Endothelial cell of umbilical vein (primary cell): ENCODE measurements at regions not wholly inside any gene's neighbourhood (a gene's known extent, or its start where the extent isn't known, plus 50 kb on each side); places are given as distances from the start of the nearest gene placed in this dataset.

ENCODE experiments used
- BruUV-seq: library from RNA; stranded (reverse); fragments of 400-500 nt; replicated peaks from 2 replicates; lab custom pipeline; 2021; lab: Mats Ljungman, UMichigan
- CTCF ChIA-PET: fragments of 300-600, 350-600 bp; sonication (Branson Sonifier 250); formaldehyde crosslinking; loops from one replicate; lab custom pipeline; 2021; ENCODE audit warnings: antibody characterized with exemption, inconsistent platforms; lab: Charles Lee
- POLR2A ChIA-PET: fragments of 300-600, 350-600 bp; sonication (Branson Sonifier 250); formaldehyde crosslinking; loops from one replicate; lab custom pipeline; 2021; ENCODE audit warnings: antibody characterized with exemption, inconsistent platforms; lab: Charles Lee
- DNase-seq: peaks from one replicate; pipeline ENCODE4 v3.0.0-alpha.2; 2011; ENCODE audit warnings: low read depth, low spot score
- FAIRE-seq: peaks from 2 replicates; lab custom pipeline; 2011; peaks lifted over from hg19 to GRCh38; lab: Jason Lieb, UNC
- H2AFZ ChIP-seq: 2 replicates; pipeline ENCODE4 v1.6.0; 2012; ENCODE audit warnings: low read depth, low read length, control low read depth, inconsistent platforms
- H3K27ac ChIP-seq: 2 replicates; pipeline ENCODE4 v1.5.1; 2011; ENCODE audit warnings: low read depth, mild to moderate bottlenecking, control low read depth, low read length, moderate library complexity; ENCODE audit not compliant: insufficient read depth
- H3K27me3 ChIP-seq, 2 experiments: 2 replicates each; pipeline versions ENCODE4 v1.6.0 to v1.6.1; 2011; ENCODE audit warnings: low read length in 2 of 2, mixed read lengths in 1 of 2; ENCODE audit not compliant: control insufficient read depth in 2 of 2, insufficient read depth in 2 of 2
- H3K36me3 ChIP-seq, 2 experiments: 2 replicates in 1 of 2; 3 replicates in 1 of 2; pipeline ENCODE4 v1.5.1; 2011; ENCODE audit warnings: low read length in 2 of 2, mild to moderate bottlenecking in 1 of 2, moderate library complexity in 1 of 2; ENCODE audit not compliant: control insufficient read depth in 2 of 2, insufficient read depth in 2 of 2; ENCODE audit errors: extremely low read depth in 1 of 2
- H3K4me1 ChIP-seq: 3 replicates; pipeline ENCODE4 v1.5.1; 2011; ENCODE audit warnings: mild to moderate bottlenecking, low read length; ENCODE audit not compliant: control insufficient read depth, insufficient read depth; ENCODE audit errors: extremely low read depth
- H3K4me2 ChIP-seq: 2 replicates; pipeline ENCODE4 v1.6.1; 2011; ENCODE audit warnings: low read length, control low read depth, mixed read lengths; ENCODE audit not compliant: insufficient read depth
- H3K4me3 ChIP-seq, 3 experiments: fragments of 200-600 bp in 1 of 3; sonication (generic), shearing (Covaris generic) in 1 of 3; replicated peaks in 1 of 3; 2 replicates each; pipeline ENCODE4 v1.5.1; 2011 to 2016; ENCODE audit warnings: control low read depth in 3 of 3, low read length in 3 of 3, mild to moderate bottlenecking in 2 of 3, inconsistent platforms in 1 of 3, low read depth in 1 of 3, moderate library complexity in 1 of 3; ENCODE audit not compliant: insufficient read depth in 1 of 3
- H3K79me2 ChIP-seq: 2 replicates; pipeline ENCODE4 v1.6.0; 2012; ENCODE audit warnings: low read length, inconsistent platforms; ENCODE audit not compliant: control insufficient read depth, insufficient read depth
- H3K9ac ChIP-seq: replicated peaks from 2 replicates; pipeline ENCODE3; 2011; ENCODE audit warnings: low read length, control low read depth; ENCODE audit not compliant: insufficient read depth; ENCODE audit errors: extremely low read depth
- H3K9me1 ChIP-seq: replicated peaks from 3 replicates; pipeline ENCODE4 v1.6.0; 2011; ENCODE audit warnings: mild to moderate bottlenecking, low read length; ENCODE audit not compliant: control insufficient read depth, insufficient read depth; ENCODE audit errors: extremely low read depth
- H3K9me3 ChIP-seq: replicated peaks from 2 replicates; pipeline ENCODE4 v1.5.1; 2012; ENCODE audit warnings: low read length, inconsistent platforms; ENCODE audit not compliant: control insufficient read depth, insufficient read depth
- H4K20me1 ChIP-seq: replicated peaks from 2 replicates; pipeline ENCODE3; 2011; ENCODE audit warnings: mild to moderate bottlenecking, low read length; ENCODE audit not compliant: control insufficient read depth, insufficient read depth; ENCODE audit errors: extremely low read depth
- CTCF ChIP-seq, 2 donors: IDR thresholded peaks; 1 replicate in 1 of 2; 2 replicates in 1 of 2; pipeline ENCODE4 v1.5.1; 2011; ENCODE audit warnings: low read length in 2 of 2, mild to moderate bottlenecking in 2 of 2, moderate library complexity in 2 of 2, control low read depth in 1 of 2, inconsistent platforms in 1 of 2, low read depth in 1 of 2; ENCODE audit not compliant: insufficient read depth in 1 of 2; ENCODE audit errors: extremely low read depth in 1 of 2
- EZH2 ChIP-seq: IDR thresholded peaks from 2 replicates; pipeline ENCODE4 v1.6.1; 2012; ENCODE audit warnings: borderline replicate concordance, low read depth, mild to moderate bottlenecking, moderate library complexity, low read length, inconsistent platforms; ENCODE audit not compliant: severe bottlenecking
- FOS ChIP-seq: IDR thresholded peaks from 2 replicates; pipeline ENCODE4 v1.6.1; 2011; ENCODE audit warnings: mild to moderate bottlenecking, low read length, moderate library complexity, borderline replicate concordance; ENCODE audit not compliant: insufficient read depth
- GATA2 ChIP-seq: IDR thresholded peaks from 2 replicates; pipeline ENCODE4 v1.7.0; 2011; ENCODE audit warnings: low read depth, mild to moderate bottlenecking, moderate library complexity, mixed read lengths, low read length; ENCODE audit not compliant: insufficient read length, insufficient read depth
- JUN ChIP-seq: IDR thresholded peaks from 2 replicates; pipeline ENCODE4 v1.6.1; 2011; ENCODE audit warnings: borderline replicate concordance, low read depth; ENCODE audit not compliant: insufficient read length, insufficient read depth
- MYC ChIP-seq: IDR thresholded peaks from one replicate; pipeline ENCODE4 v1.6.1; 2011; ENCODE audit warnings: mild to moderate bottlenecking, low read depth, low read length
- POLR2A ChIP-seq: IDR thresholded peaks from 2 replicates; pipeline ENCODE4 v1.6.1; 2012; ENCODE audit warnings: low read depth, mild to moderate bottlenecking, control low read depth, low read length
- POLR2AphosphoS5 ChIP-seq: IDR thresholded peaks from 2 replicates; pipeline ENCODE4 v1.6.1; 2012; ENCODE audit warnings: low read depth, mild to moderate bottlenecking, control low read depth, low read length, moderate library complexity; ENCODE audit not compliant: insufficient read depth
- dilution Hi-C: fragments of 300-500 bp; cut with MboI; formaldehyde crosslinking; loops from one replicate; pipeline ENCODE4 v1.15.0; 2019; ENCODE audit warnings: low sequenced_read_pairs; ENCODE audit not compliant: extremely low pct_ligation_motif_present
- intact Hi-C: fragments of 100-400 bp; cut with micrococcal nuclease; formaldehyde crosslinking; loops from one replicate; pipeline ENCODE4 v1.10.0; 2022
- TF ChIP-seq, protein P1 (sequence below): IDR thresholded peaks from 2 replicates; pipeline ENCODE4 v1.6.1; 2011; ENCODE audit not compliant: insufficient read depth, insufficient read length

DNA sequence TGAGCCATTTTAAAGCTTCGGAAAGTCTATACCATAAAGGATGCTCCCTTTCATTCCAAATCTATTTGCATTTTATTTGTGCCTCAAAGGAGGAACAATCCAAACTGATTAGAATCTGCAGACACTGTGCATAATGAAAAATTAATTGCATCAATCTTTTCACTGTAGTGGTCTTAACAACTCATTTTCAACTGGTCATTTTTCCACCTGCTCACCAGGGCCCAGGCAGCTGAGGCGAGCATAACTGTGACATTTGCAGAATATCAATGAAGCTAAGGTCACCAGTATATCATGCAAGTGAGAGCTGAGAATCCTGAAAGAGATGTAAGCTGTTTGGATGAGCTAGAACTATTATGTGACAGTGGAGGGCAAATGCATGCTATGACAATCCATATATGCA is 387.3 kb upstream of the TECRL start:
- Histone ChIP-seq H3K27ac (no peak overlapping the region), H3K79me2 (no peaks in the 10 kb centered on the region), H3K9me3 (no peaks in the 10 kb centered on the region), H4K20me1 (no peaks in the 10 kb centered on the region), H3K4me2 (no peak overlapping the region), H3K4me1 (no peaks in the 10 kb centered on the region), H2AFZ (no peak overlapping the region), H3K9me1 (no peaks in the 10 kb centered on the region), H3K4me3 (no peak overlapping the region), H3K36me3 (no peaks in the 10 kb centered on the region), H3K27me3 (no peaks in the 10 kb centered on the region), H3K9ac (no peak overlapping the region)
- POLR2A ChIA-PET, result no interaction called here
- CTCF ChIA-PET, result no interaction called here
- dilution Hi-C loops, result no loop called here
- DNase-seq (no peak), FAIRE-seq (no peak)
- TF ChIP-seq EZH2 (no peak), POLR2AphosphoS5 (no peak), GATA2 (no peak), POLR2A (no peak), CTCF (IDR thresholded peaks at IDR 0.05; ENCODE audit: extremely low read depth in 1 of 2, insufficient read depth in 1 of 2, low read depth in 1 of 2, low read length in 2 of 2) (no peak), JUN (no peak), FOS (no peak), MYC (no peak)
- TF ChIP-seq, protein P1, sequence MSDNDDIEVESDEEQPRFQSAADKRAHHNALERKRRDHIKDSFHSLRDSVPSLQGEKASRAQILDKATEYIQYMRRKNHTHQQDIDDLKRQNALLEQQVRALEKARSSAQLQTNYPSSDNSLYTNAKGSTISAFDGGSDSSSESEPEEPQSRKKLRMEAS, result no peak
- intact Hi-C loops, result no loop called here
- BruUV-seq, result no TSS peak
